H9 (cell line): ENCODE measurements at regions not wholly inside any gene's neighbourhood (a gene's known extent, or its start where the extent isn't known, plus 50 kb on each side); places are given as distances from the start of the nearest gene placed in this dataset.
"Not testable (repeated sequence)": the region's sequence is repeated elsewhere in the genome, so short reads cannot be mapped to it uniquely, and the experiment has no call there.

ENCODE experiments used
- DNase-seq: peaks from one replicate; pipeline ENCODE4 v3.0.0-alpha.2; 2017
- H2AFZ ChIP-seq: one replicate; pipeline ENCODE4 v1.6.1; 2013; ENCODE audit warnings: mild to moderate bottlenecking, low read length, control low read depth, moderate library complexity
- H2AK5ac ChIP-seq: 2 replicates; pipeline ENCODE4 v1.6.1; 2013; ENCODE audit warnings: low read length, control low read depth, mixed read lengths; ENCODE audit not compliant: insufficient read length
- H2BK120ac ChIP-seq: one replicate; pipeline ENCODE4 v1.6.1; 2013; ENCODE audit warnings: low read depth, mild to moderate bottlenecking, low read length, control low read depth, inconsistent platforms; ENCODE audit not compliant: poor library complexity, severe bottlenecking
- H2BK12ac ChIP-seq: 2 replicates; pipeline ENCODE4 v1.6.1; 2013; ENCODE audit warnings: low read length, control low read depth, mixed read lengths, low read depth; ENCODE audit not compliant: insufficient read length
- H2BK15ac ChIP-seq: 2 replicates; pipeline ENCODE4 v1.6.1; 2013; ENCODE audit warnings: low read depth, low read length, control low read depth
- H2BK20ac ChIP-seq: one replicate; pipeline ENCODE4 v1.6.1; 2013; ENCODE audit warnings: low read depth, mild to moderate bottlenecking, low read length, control low read depth, inconsistent platforms; ENCODE audit not compliant: poor library complexity, severe bottlenecking
- H2BK5ac ChIP-seq: 2 replicates; pipeline ENCODE4 v1.6.1; 2013; ENCODE audit warnings: low read length, control low read depth, mixed read lengths; ENCODE audit not compliant: insufficient read length
- H3K14ac ChIP-seq: 2 replicates; pipeline ENCODE4 v1.6.1; 2013; ENCODE audit warnings: low read length, control low read depth; ENCODE audit not compliant: insufficient read depth
- H3K18ac ChIP-seq: 2 replicates; pipeline ENCODE4 v1.6.1; 2013; ENCODE audit warnings: low read depth, mild to moderate bottlenecking, mixed read lengths, low read length, control low read depth; ENCODE audit not compliant: insufficient read length
- H3K23ac ChIP-seq: 2 replicates; pipeline ENCODE4 v1.6.1; 2013; ENCODE audit warnings: low read length, control low read depth, mixed read lengths, low read depth; ENCODE audit not compliant: insufficient read length
- H3K23me2 ChIP-seq: 2 replicates; pipeline ENCODE4 v1.6.1; 2013; ENCODE audit warnings: low read depth, mild to moderate bottlenecking, mixed read lengths, low read length, control low read depth; ENCODE audit not compliant: insufficient read length, poor library complexity, severe bottlenecking
- H3K27ac ChIP-seq: 2 replicates; pipeline ENCODE4 v1.5.1; 2013; ENCODE audit warnings: low read length, control low read depth, mixed read lengths, low read depth; ENCODE audit not compliant: insufficient read length
- H3K27me3 ChIP-seq: 2 replicates; pipeline ENCODE4 v1.6.1; 2013; ENCODE audit warnings: low read length, control low read depth, inconsistent platforms; ENCODE audit not compliant: insufficient read depth
- H3K4ac ChIP-seq: 2 replicates; pipeline ENCODE4 v1.6.1; 2013; ENCODE audit warnings: low read depth, mild to moderate bottlenecking, control low read depth, inconsistent platforms, low read length, moderate library complexity
- H3K4me1 ChIP-seq: 2 replicates; pipeline ENCODE4 v1.6.1; 2013; ENCODE audit warnings: low read length, control low read depth, inconsistent platforms; ENCODE audit not compliant: insufficient read depth
- H3K4me2 ChIP-seq: 2 replicates; pipeline ENCODE4 v1.6.1; 2013; ENCODE audit warnings: low read length, control low read depth, mixed read lengths; ENCODE audit not compliant: insufficient read length, insufficient read depth
- H3K56ac ChIP-seq: 2 replicates; pipeline ENCODE4 v1.6.1; 2013; ENCODE audit warnings: low read depth, mild to moderate bottlenecking, mixed read lengths, low read length, control low read depth; ENCODE audit not compliant: insufficient read length
- H3K79me1 ChIP-seq: 2 replicates; pipeline ENCODE4 v1.6.1; 2013; ENCODE audit warnings: low read depth, mild to moderate bottlenecking, moderate library complexity, low read length, control low read depth, inconsistent platforms; ENCODE audit not compliant: insufficient read depth, poor library complexity, severe bottlenecking
- H3K79me2 ChIP-seq: 2 replicates; pipeline ENCODE4 v1.6.1; 2013; ENCODE audit warnings: low read length, control low read depth, inconsistent platforms; ENCODE audit not compliant: insufficient read depth
- H3K9ac ChIP-seq: 2 replicates; pipeline ENCODE4 v1.6.1; 2013; ENCODE audit warnings: low read length, control low read depth, mixed read lengths; ENCODE audit not compliant: insufficient read length; ENCODE audit errors: extremely low read depth
- H3K9me3 ChIP-seq: one replicate; pipeline ENCODE4 v1.6.1; 2013; ENCODE audit warnings: low read depth, low read length, inconsistent platforms; ENCODE audit not compliant: control insufficient read depth
- H3T11ph ChIP-seq: one replicate; pipeline ENCODE4 v1.6.1; 2013; ENCODE audit warnings: mild to moderate bottlenecking, low read length, control low read depth, inconsistent platforms
- H4K20me1 ChIP-seq: one replicate; pipeline ENCODE4 v1.6.1; 2013; ENCODE audit not compliant: control insufficient read depth, insufficient read length, insufficient read depth
- H4K5ac ChIP-seq: 2 replicates; pipeline ENCODE4 v1.6.1; 2013; ENCODE audit warnings: low read depth, mild to moderate bottlenecking, mixed read lengths, low read length, control low read depth; ENCODE audit not compliant: insufficient read length
- H4K8ac ChIP-seq: replicated peaks from 2 replicates; pipeline ENCODE4 v1.6.1; 2013; ENCODE audit warnings: low read length, control low read depth, mixed read lengths, low read depth; ENCODE audit not compliant: insufficient read length
- H4K91ac ChIP-seq: 2 replicates; pipeline ENCODE4 v1.6.1; 2013; ENCODE audit warnings: low read depth, mild to moderate bottlenecking, moderate library complexity, mixed read lengths, low read length, control low read depth; ENCODE audit not compliant: insufficient read length
- H3K27ac Mint-ChIP-seq, 3 experiments: 2 replicates in 2 of 3; 3 replicates in 1 of 3; pipeline ENCODE4 v1.8.0; 2020 to 2021; ENCODE audit warnings: mixed read lengths in 3 of 3, mild to moderate bottlenecking in 1 of 3, moderate library complexity in 1 of 3
- H3K27me3 Mint-ChIP-seq: 2 replicates; pipeline ENCODE4 v1.8.0; 2021; ENCODE audit warnings: low read depth, mild to moderate bottlenecking, moderate library complexity, mixed read lengths
- H3K36me3 Mint-ChIP-seq, 3 experiments: 2 replicates in 2 of 3; 3 replicates in 1 of 3; pipeline ENCODE4 v1.8.0; 2020 to 2021; ENCODE audit warnings: low read depth in 3 of 3, mixed read lengths in 3 of 3; ENCODE audit not compliant: insufficient read depth in 1 of 3
- H3K4me1 Mint-ChIP-seq, 2 experiments: 2 replicates each; pipeline ENCODE4 v1.8.0; 2020; ENCODE audit warnings: mixed read lengths in 2 of 2
- H3K4me3 Mint-ChIP-seq, 2 experiments: 2 replicates in 1 of 2; 3 replicates in 1 of 2; pipeline ENCODE4 v1.8.0; 2020 to 2021; ENCODE audit warnings: mild to moderate bottlenecking in 2 of 2, mixed read lengths in 2 of 2, moderate library complexity in 1 of 2
- H3K9me3 Mint-ChIP-seq, 2 experiments: 2 replicates in 1 of 2; 3 replicates in 1 of 2; pipeline ENCODE4 v1.8.0; 2020; ENCODE audit warnings: mild to moderate bottlenecking in 2 of 2, mixed read lengths in 2 of 2, moderate library complexity in 1 of 2
- WGBS: extraction: QIAGEN DNeasy Blood & Tissue Kit; methylation state at CpG from one replicate; pipeline ENCODE4 v1.1.7; 2013; ENCODE audit warnings: missing lambda C conversion rate, low lambda C conversion rate, mixed read lengths; ENCODE audit not compliant: insufficient read length; ENCODE audit errors: extremely low coverage; 5-methylcytosine and 5-hydroxymethylcytosine counted together
- TF ChIP-seq, protein P1 (sequence below): fragments of 200-600 bp; sonication (generic); conservative IDR thresholded peaks from 3 replicates; pipeline ENCODE4 v1.8.0; 2021; ENCODE audit warnings: antibody characterized with exemption, mild to moderate bottlenecking

DNA sequence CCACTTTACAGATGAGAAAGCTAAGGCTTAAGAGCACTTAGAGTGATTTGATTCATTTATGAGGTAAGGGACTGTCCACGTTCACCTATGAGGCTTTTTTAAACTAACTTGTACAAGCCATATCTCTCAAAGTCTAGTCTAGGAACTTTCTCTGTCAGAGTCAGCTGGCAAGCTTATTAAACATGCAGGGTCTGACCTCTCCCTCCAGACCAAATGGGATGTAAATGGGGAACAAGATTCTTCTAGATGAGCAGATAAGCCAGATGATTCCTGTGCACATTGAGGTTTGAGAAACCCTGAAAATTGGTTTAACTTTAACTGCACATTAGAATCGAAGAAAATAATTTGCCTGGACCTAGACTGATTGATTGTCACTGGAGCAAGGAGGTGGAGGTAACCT is 160.0 kb upstream of the SPRY1 start:
- H3K9ac ChIP-seq, result no peak overlapping the region
- no peaks in the 10 kb centered on the region for H3K79me1 ChIP-seq
- H4K20me1 ChIP-seq, result no peaks in the 10 kb centered on the region
- H3K9me3 Mint-ChIP-seq, result peaks cover 0 to 6% of the 10 kb centered on the region in 2 experiments; a peak in 4 of 5 replicates
- H3K4ac ChIP-seq, result no peak overlapping the region
- no CpG with 5 or more reads among the region's 2 CpGs for WGBS
- no peak overlapping the region for H4K5ac ChIP-seq
- no peaks in the 10 kb centered on the region; the same call in 1 of the 2 replicates for H3K4me1 ChIP-seq
- H2BK5ac ChIP-seq, result no peak overlapping the region
- no peak overlapping the region for H2BK20ac ChIP-seq
- no peaks in the 10 kb centered on the region for H3K79me2 ChIP-seq
- H3K27ac Mint-ChIP-seq, result no peak overlapping the region
- no peak overlapping the region for H3K4me3 Mint-ChIP-seq
- H4K91ac ChIP-seq, result no peak overlapping the region
- no peaks in the 10 kb centered on the region for H3K27me3 Mint-ChIP-seq
- H3K27ac ChIP-seq, result no peak overlapping the region
- no peak overlapping the region for H2AFZ ChIP-seq
- TF ChIP-seq, protein P1, sequence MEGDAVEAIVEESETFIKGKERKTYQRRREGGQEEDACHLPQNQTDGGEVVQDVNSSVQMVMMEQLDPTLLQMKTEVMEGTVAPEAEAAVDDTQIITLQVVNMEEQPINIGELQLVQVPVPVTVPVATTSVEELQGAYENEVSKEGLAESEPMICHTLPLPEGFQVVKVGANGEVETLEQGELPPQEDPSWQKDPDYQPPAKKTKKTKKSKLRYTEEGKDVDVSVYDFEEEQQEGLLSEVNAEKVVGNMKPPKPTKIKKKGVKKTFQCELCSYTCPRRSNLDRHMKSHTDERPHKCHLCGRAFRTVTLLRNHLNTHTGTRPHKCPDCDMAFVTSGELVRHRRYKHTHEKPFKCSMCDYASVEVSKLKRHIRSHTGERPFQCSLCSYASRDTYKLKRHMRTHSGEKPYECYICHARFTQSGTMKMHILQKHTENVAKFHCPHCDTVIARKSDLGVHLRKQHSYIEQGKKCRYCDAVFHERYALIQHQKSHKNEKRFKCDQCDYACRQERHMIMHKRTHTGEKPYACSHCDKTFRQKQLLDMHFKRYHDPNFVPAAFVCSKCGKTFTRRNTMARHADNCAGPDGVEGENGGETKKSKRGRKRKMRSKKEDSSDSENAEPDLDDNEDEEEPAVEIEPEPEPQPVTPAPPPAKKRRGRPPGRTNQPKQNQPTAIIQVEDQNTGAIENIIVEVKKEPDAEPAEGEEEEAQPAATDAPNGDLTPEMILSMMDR, result no peak
- no peaks in the 10 kb centered on the region for H3K27me3 ChIP-seq
- H3K4me1 Mint-ChIP-seq, result peaks cover 20 to 24% of the 10 kb centered on the region in 2 experiments
- no peak for DNase-seq
- H3K9me3 ChIP-seq, result no peaks in the 10 kb centered on the region
- no peak overlapping the region for H2AK5ac ChIP-seq
- no peak overlapping the region for H3K14ac ChIP-seq
- no peak overlapping the region for H3K23ac ChIP-seq
- H3K23me2 ChIP-seq, result no peaks in the 10 kb centered on the region
- H3K4me2 ChIP-seq, result no peak overlapping the region
- no peak overlapping the region for H3K18ac ChIP-seq
- peaks cover 7 to 24% (median 17%) of the 10 kb centered on the region in 3 experiments for H3K36me3 Mint-ChIP-seq
- H4K8ac ChIP-seq, result no peak overlapping the region
- no peak overlapping the region for H2BK120ac ChIP-seq
- no peak overlapping the region for H2BK15ac ChIP-seq
- H3K56ac ChIP-seq, result no peak overlapping the region
- H3T11ph ChIP-seq, result no peak overlapping the region
- no peak overlapping the region for H2BK12ac ChIP-seq

DNA sequence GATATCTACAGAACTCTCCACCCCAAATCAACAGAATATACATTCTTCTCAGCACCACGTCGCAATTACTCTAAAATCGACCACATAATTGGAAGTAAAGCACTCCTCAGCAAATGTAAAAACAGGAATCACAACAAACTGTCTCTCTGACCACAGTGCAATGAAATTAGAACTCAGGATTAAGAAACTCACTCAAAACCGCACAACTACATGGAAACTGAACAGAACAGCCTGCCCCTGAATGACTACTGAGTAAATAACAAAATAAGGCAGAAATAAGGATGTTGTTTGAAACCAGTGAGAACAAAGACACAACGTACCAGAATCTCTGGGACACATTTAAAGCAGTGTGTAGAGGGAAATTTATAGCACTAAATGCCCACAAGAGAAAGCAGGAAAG is 156.3 kb upstream of the SPRY1 start:
- not testable (repeated sequence) for H4K5ac ChIP-seq, H2BK120ac ChIP-seq, H3K79me2 ChIP-seq, H3K4ac ChIP-seq, DNase-seq, H3K14ac ChIP-seq, H4K8ac ChIP-seq, H3K9me3 ChIP-seq, H3K4me2 ChIP-seq, H4K20me1 ChIP-seq, H4K91ac ChIP-seq, H2BK15ac ChIP-seq, H3K23ac ChIP-seq, H3K4me1 ChIP-seq, H2AK5ac ChIP-seq, H2BK12ac ChIP-seq, H3K27ac Mint-ChIP-seq, H2BK5ac ChIP-seq, H3K18ac ChIP-seq, H3K4me3 Mint-ChIP-seq, H3K27me3 ChIP-seq, H2AFZ ChIP-seq, H3K56ac ChIP-seq, H3K23me2 ChIP-seq, H3T11ph ChIP-seq, H3K27me3 Mint-ChIP-seq, H3K9ac ChIP-seq, H3K79me1 ChIP-seq, H3K27ac ChIP-seq, H2BK20ac ChIP-seq
- Mint-ChIP-seq H3K4me1 (peaks cover 4 to 11% of the 10 kb centered on the region in 2 experiments; a peak in 2 of 4 replicates), H3K9me3 (peaks cover 0 to 12% of the 10 kb centered on the region in 2 experiments; a peak in 4 of 5 replicates), H3K36me3 (peaks cover 9 to 29% (median 20%) of the 10 kb centered on the region in 3 experiments)
- no CpG with 5 or more reads among the region's 5 CpGs for WGBS
